ENCODE measurements at regions not wholly inside any gene's neighbourhood (a gene's known extent, or its start where the extent isn't known, plus 50 kb on each side); places are given as distances from the start of the nearest gene placed in this dataset.
"Not testable (repeated sequence)": the region's sequence is repeated elsewhere in the genome, so short reads cannot be mapped to it uniquely, and the experiment has no call there.

- DNase-seq (ENCODE audit: low read depth): no peak
- no peak for TF ChIP-seq CTCF (conservative IDR thresholded peaks at IDR 0.05; ENCODE audit: low read depth, low read length)
- H3K4me3 ChIP-seq (ENCODE audit: low read length): no peak overlapping the region
Observed at GRCh38 chr12:75792687-75793086, 238.9 kb downstream of the PHLDA1 start.

GRCh38 chr12:75790219-75790618, 241.4 kb downstream of the PHLDA1 start:
- TF ChIP-seq CTCF (conservative IDR thresholded peaks at IDR 0.05; ENCODE audit: low read depth, low read length): no peak
- no peak overlapping the region for H3K4me3 ChIP-seq (ENCODE audit: low read length)
- no peak for DNase-seq (ENCODE audit: low read depth)

GRCh38 chr12:75787146-75787545, 244.4 kb downstream of the PHLDA1 start:
- DNase-seq (ENCODE audit: low read depth); H3K4me3 ChIP-seq (ENCODE audit: low read length): not testable (repeated sequence)

GRCh38 chr12:75786070-75786469, 245.5 kb downstream of the PHLDA1 start:
- no peak for DNase-seq (ENCODE audit: low read depth)
- H3K4me3 ChIP-seq (ENCODE audit: low read length): no peak overlapping the region
- no peak for TF ChIP-seq CTCF (conservative IDR thresholded peaks at IDR 0.05; ENCODE audit: low read depth, low read length)

GRCh38 chr12:75784591-75784990, 247.0 kb downstream of the PHLDA1 start:
- no peak for TF ChIP-seq CTCF (conservative IDR thresholded peaks at IDR 0.05; ENCODE audit: low read depth, low read length)
- no peak for DNase-seq (ENCODE audit: low read depth)
- no peak overlapping the region for H3K4me3 ChIP-seq (ENCODE audit: low read length)

GRCh38 chr12:75783093-75783877, 248.3 kb downstream of the PHLDA1 start:
- DNase-seq (ENCODE audit: low read depth): no peak
- no peak for TF ChIP-seq CTCF (conservative IDR thresholded peaks at IDR 0.05; ENCODE audit: low read depth, low read length)
- H3K4me3 ChIP-seq (ENCODE audit: low read length): no peak overlapping the region

GRCh38 chr12:75782069-75782581, 249.5 kb downstream of the PHLDA1 start:
- no peak for TF ChIP-seq CTCF (conservative IDR thresholded peaks at IDR 0.05; ENCODE audit: low read depth, low read length)
- DNase-seq (ENCODE audit: low read depth): no peak
- H3K4me3 ChIP-seq (ENCODE audit: low read length): no peak overlapping the region
